GM21381 (cell line): ENCODE measurements at regions not wholly inside any gene's neighbourhood (a gene's known extent, or its start where the extent isn't known, plus 50 kb on each side); places are given as distances from the start of the nearest gene placed in this dataset.

Source experiments
- ATAC-seq: cut with Tn5 transposase; IDR thresholded peaks from one replicate; pipeline ENCODE4 v1.9.1; 2021; ENCODE audit warnings: mild to moderate bottlenecking, moderate library complexity; ENCODE audit not compliant: unreplicated experiment

- ATAC-seq: no peak
Measured at GRCh38 chr2:144705328-144706245, 185.7 kb upstream of the ZEB2 start.

- no peak for ATAC-seq
Measured at GRCh38 chr2:144704709-144705095, 184.8 kb upstream of the ZEB2 start.

GRCh38 chr2:144703852-144704708 lies 184.2 kb upstream of the ZEB2 start:
- ATAC-seq: no peak

- ATAC-seq: no peak
Measured at GRCh38 chr2:144702051-144702450, 182.1 kb upstream of the ZEB2 start.

GRCh38 chr2:144701259-144701658 lies 181.3 kb upstream of the ZEB2 start:
- ATAC-seq: no peak

- no peak for ATAC-seq
Measured at GRCh38 chr2:144698156-144698555, 178.2 kb upstream of the ZEB2 start.

GRCh38 chr2:144695657-144696056 lies 175.7 kb upstream of the ZEB2 start:
- ATAC-seq: no peak

GRCh38 chr2:144694456-144694855 lies 174.5 kb upstream of the ZEB2 start:
- no peak for ATAC-seq

GRCh38 chr2:144693179-144693578 lies 173.3 kb upstream of the ZEB2 start:
- no peak for ATAC-seq

- no peak for ATAC-seq
Measured at GRCh38 chr2:144692661-144693060, 172.7 kb upstream of the ZEB2 start.

GRCh38 chr2:144690771-144691170 lies 170.9 kb upstream of the ZEB2 start:
- ATAC-seq: no peak

- ATAC-seq: no peak
Measured at GRCh38 chr2:144686518-144687215, 166.7 kb upstream of the ZEB2 start.

- no peak for ATAC-seq
Measured at GRCh38 chr2:144683966-144684365, 164.0 kb upstream of the ZEB2 start.

- ATAC-seq: no peak
Measured at GRCh38 chr2:144683107-144683753, 163.3 kb upstream of the ZEB2 start.

GRCh38 chr2:144682248-144682647 lies 162.3 kb upstream of the ZEB2 start:
- ATAC-seq: no peak

GRCh38 chr2:144681389-144681788 lies 161.5 kb upstream of the ZEB2 start:
- ATAC-seq: no peak

GRCh38 chr2:144679942-144680341 lies 160.0 kb upstream of the ZEB2 start:
- ATAC-seq: no peak

GRCh38 chr2:144678736-144679135 lies 158.8 kb upstream of the ZEB2 start:
- no peak for ATAC-seq

- no peak for ATAC-seq
Measured at GRCh38 chr2:144675731-144676130, 155.8 kb upstream of the ZEB2 start.

GRCh38 chr2:144675331-144675730 lies 155.4 kb upstream of the ZEB2 start:
- ATAC-seq: no peak

GRCh38 chr2:144674071-144674470 lies 154.2 kb upstream of the ZEB2 start:
- ATAC-seq: no peak
